ENCODE measurements at regions not wholly inside any gene's neighbourhood (a gene's known extent, or its start where the extent isn't known, plus 50 kb on each side); places are given as distances from the start of the nearest gene placed in this dataset.

- no peak for DNase-seq
Measured at GRCh38 chr12:25716842-25717241, 163.8 kb upstream of the LMNTD1 start.

GRCh38 chr12:25717552-25717951 lies 164.5 kb upstream of the LMNTD1 start:
- no peak for DNase-seq

DNA sequence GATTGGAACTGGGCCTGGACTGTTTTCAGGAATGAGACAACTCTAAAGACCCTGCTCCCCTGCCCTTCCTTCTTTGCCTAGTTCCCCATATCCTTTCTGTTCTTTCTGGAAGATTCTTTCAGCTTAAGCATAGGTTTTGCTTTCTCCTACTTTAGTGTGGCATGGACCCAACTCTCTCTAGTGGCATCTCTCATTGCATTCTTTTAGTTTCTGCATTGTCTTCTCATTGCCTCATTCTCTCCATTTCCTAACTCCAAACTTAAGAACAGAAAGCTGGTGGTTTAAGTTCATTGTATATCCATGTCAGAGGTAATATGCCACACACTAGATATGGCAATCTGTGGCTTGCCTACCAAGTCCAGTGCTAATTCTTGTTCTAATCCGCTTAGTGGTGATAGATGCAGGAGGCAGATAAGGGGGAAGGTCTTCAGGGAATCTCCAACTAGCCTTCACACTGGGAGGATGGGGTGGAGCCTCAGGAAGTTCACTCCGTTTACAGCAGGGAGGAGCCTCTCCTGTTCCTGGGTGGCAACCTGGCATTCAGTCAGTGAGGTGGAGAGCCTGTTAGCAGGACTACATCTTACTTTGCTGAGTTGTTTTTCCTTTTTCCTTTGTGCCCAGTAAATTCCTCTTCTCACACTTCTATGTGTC lies 165.1 kb upstream of the LMNTD1 start:
- no peak for DNase-seq

GRCh38 chr12:25719505-25719904 lies 166.4 kb upstream of the LMNTD1 start:
- no peak for DNase-seq

DNA sequence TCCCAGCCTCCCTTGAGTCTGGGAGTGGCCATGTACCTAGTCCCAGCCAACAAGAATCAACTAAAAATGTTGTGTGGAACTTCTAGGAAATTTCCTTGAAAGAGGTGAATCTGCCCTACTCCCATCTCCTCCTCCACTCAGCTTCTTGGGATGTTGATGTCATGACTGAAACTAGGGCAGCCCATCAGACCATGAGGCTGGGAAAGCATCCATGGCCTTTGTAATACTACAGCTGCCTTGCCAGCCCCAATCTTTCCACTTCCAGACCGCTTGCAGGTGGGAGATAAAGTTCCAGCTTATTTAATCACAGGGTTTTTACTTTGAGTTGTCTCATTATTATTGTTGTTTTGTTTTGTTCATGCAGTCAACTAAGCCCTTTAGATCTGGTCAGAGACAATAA lies 170.3 kb upstream of the LMNTD1 start:
- no peak for DNase-seq

DNA sequence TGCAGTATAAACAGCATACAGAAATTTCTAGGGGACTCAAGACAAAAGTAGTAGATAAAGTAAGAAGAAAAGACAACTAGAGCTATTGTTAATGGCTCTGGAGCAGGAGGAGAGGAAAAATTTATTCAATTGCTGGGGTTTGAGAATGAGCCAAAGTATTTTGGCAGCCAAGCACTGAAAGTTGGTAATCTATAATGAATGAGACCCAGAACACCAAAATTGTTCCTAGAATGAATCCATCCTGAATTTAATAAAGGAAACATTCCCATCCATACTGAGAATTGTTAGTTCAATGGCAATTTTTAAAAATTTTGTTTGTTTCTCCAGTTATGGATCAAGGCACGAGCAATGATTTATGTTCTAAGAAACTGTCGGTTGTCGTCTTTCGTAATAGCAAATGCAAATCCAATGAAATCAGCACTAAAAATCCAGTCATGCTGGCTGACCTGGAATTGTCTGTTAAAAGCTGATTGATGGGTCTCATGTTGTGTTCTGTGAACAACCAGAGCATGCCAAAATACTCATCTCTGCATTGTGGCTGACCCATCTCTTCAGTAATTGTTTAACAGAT lies 170.9 kb upstream of the LMNTD1 start:
- no peak for DNase-seq

GRCh38 chr12:25725470-25725869 lies 172.4 kb upstream of the LMNTD1 start:
- no peak for DNase-seq

- DNase-seq, result no peak
Measured at GRCh38 chr12:25725931-25726330, 172.8 kb upstream of the LMNTD1 start.

- DNase-seq, result no peak
Measured at GRCh38 chr12:25728056-25728595, 175.0 kb upstream of the LMNTD1 start.

- no peak for DNase-seq
Measured at GRCh38 chr12:25730489-25731349, 177.6 kb upstream of the LMNTD1 start.

GRCh38 chr12:25733541-25733940 lies 180.5 kb upstream of the LMNTD1 start:
- DNase-seq, result no peak

DNA sequence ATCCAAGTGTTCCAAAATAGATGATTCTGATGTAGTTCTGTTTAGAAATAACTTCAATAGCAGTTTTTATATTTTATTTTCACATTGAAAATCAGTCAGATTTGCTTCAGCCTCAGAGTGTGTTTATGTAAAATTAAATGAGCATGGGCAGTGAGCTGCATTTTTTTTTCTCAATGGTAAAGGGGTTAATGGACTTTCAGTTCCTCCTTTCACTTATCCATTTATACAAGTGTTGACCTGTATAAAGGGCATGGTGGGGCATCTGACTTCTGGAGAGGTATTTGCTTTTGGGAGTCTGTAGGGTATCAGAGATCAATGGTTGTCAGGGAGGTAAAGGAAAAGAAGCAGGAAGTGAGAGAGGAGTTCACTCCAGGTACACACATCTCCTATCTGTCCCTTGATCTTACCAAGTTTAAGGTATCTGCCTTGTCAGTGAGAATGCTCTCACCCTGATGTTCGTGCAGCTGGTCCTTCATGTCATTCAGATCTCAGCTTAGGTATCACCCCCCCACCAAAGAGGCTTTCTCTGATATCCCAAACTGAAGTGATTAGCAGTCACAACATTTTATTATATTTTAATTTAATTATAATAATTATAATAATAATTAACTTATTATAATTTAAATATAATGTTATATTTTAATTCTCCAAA lies 181.6 kb upstream of the LMNTD1 start:
- DNase-seq, result no peak

DNA sequence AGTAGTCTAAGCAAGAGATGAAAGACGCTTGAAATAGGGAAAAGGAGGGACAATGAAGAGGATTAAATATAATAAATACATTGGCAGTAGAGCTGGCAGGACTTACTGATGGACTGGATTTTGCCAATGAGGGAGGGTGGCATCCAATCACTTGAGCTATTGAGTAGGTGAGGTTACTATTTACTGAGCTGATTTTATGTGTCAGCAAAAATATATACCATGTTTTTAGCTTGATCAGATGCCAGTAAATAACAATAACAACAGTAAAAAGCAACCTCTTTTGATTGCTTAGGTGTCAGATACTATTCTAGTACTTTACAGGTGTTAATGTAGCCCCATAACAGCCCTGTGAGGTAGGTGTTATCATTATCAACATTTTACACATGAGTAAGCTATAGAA lies 187.5 kb upstream of the LMNTD1 start:
- no peak for DNase-seq

GRCh38 chr12:25741917-25742316 lies 188.8 kb upstream of the LMNTD1 start:
- DNase-seq, result no peak

GRCh38 chr12:25743679-25744215 lies 190.7 kb upstream of the LMNTD1 start:
- no peak for DNase-seq

GRCh38 chr12:25744313-25744712 lies 191.2 kb upstream of the LMNTD1 start:
- no peak for DNase-seq

DNA sequence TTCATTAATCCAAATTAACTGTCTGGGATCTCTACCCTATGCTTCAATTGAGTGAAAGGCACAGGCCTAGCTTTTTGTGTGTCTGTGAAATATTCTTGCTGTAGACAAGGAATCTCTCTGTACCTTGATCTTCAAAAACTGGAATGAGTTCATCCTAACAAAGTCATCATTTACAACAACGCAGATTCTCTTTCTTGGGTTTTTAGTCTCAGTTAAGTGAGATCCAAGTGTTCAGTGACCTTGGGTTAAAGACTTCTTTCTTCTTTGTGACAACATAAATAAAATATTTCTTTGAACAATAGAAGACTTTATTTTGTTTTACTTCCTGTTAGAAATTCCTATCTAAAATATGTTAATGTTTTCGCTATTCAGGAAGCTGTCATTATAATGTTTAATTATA lies 192.2 kb upstream of the LMNTD1 start:
- no peak for DNase-seq

DNA sequence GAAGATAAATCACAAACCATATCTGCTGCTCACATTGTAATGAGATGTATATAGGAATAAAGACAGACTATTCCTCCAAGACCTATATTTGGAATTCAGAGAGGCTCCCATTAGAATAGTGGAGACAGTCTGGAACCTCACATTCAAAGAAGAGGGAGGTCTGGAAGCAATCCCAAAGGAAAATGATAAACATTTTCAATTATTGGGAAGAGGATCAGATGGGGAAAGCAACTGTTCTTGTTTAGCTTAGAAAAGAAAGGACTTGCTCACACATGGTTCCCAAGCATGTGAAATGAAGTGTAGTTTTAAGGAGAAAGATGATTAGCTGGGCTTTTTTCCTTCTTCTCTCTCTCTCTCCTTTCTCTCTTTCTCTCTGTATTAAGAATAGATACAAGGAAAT lies 193.0 kb upstream of the LMNTD1 start:
- no peak for DNase-seq

- DNase-seq, result no peak
Measured at GRCh38 chr12:25752710-25753309, 199.7 kb upstream of the LMNTD1 start.

GRCh38 chr12:25755136-25755970 lies 202.3 kb upstream of the LMNTD1 start:
- DNase-seq, result no peak

GRCh38 chr12:25755971-25756260 lies 202.6 kb upstream of the RASSF8 start:
- no peak for DNase-seq

All from inflammatory macrophage treated with lipopolysaccharide for 4 hours (primary cell).